GM20000 (cell line): ENCODE measurements at regions not wholly inside any gene's neighbourhood (a gene's known extent, or its start where the extent isn't known, plus 50 kb on each side); places are given as distances from the start of the nearest gene placed in this dataset.
"Not testable (repeated sequence)": the region's sequence is repeated elsewhere in the genome, so short reads cannot be mapped to it uniquely, and the experiment has no call there.

Source experiments
- DNase-seq: peaks from one replicate; pipeline ENCODE4 v3.0.0; 2012; ENCODE audit warnings: low spot score
- CTCF ChIP-seq: IDR thresholded peaks from 2 replicates; pipeline ENCODE4 v1.5.1; 2012; ENCODE audit warnings: mild to moderate bottlenecking, control low read depth; ENCODE audit errors: extremely low read depth, missing control alignments

GRCh38 chr15:100732211-100733055, 130.0 kb downstream of the ASB7 start:
- DNase-seq: no peak
- TF ChIP-seq CTCF: no peak

- DNase-seq: no peak
- no peak for TF ChIP-seq CTCF
These were observed 130.9 kb downstream of the ASB7 start for GRCh38 chr15:100733101-100733842.

- DNase-seq: not testable (repeated sequence)
These were observed 131.4 kb downstream of the ASB7 start for GRCh38 chr15:100733843-100734185.

DNA sequence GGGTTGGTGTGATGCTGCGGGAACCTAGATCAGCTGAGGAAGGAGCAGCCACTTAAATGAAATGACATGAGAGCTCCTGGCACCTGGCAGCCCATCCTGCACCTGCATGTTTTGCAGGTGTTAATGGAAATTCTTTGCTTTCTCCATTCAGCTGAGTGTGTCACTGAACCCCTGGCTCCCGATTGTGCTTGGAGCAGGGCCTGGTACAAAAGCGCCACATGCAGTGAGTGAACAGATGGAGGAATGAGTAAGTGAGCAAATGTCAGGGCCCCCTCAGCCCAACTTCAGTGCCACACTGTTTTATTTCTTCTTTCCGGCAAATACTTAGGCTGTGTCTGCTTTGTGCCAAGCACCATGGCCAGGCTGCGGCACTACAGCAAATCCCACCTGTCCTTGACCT, 132.2 kb downstream of the ASB7 start:
- DNase-seq: no peak
- no peak for TF ChIP-seq CTCF

DNA sequence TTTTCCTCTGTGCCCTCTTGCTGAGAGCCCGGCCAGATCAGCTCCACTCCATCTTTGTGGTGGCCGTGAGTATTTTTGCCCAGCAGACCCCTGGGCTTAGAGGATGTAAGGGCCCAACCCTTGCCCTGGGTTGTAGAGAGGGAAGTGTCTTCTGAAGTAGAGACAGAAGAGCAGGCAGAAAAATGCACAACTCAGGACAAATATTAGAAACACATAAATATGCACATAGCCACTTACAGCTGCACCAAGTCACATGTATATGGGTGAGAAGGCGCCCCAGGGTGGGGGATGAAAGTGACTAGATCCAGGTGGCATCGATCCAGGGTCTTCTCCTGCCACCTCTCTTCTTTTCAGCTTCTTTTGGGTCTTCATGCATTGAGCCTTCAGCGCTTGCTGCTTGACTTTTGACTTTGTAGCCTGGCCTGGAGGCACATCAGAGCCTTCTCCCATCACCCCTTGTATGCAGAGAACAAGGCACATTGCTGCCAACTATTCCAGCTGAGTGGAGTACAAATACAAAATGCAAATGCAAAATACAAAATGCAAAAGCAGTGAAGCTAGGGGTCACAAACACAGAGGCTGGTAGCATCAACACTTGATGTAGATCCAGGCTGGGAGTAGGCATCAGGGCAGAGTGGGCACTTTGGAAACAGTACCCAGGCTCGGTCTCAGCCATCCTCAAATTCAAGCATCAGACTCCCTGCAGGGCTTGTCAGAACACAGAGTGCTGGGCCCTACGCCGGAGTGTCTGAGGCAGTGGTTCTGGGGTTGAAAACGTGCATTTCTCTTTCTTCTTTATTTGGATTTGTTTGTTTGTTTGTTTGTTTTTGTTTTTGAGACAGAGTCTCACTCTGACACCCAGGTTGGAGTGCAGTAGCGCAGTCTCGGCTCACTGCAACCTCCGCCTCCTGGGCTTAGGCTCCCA, 133.0 kb downstream of the ASB7 start:
- no peak for DNase-seq
- TF ChIP-seq CTCF: no peak

DNA sequence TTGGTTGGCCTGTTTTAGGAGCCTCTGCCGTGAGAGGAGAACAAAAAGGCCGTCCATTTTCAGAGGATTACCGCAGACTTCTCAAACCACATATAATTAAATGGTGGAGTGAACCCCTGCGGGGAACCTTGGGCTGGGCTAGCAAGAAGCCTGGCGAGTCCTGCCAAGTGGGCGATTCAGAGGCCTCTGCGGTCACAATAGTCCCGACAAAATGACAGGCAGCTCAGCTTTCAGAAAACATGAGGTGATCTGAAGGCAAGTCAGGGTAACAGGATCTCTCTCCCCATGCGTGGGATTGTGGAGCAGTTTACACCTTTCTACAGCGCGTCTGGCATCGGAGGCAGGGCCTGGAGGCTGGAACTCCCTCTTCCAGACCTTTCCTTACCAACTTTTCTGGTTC, 134.8 kb downstream of the ASB7 start:
- DNase-seq: no peak
- no peak for TF ChIP-seq CTCF

DNA sequence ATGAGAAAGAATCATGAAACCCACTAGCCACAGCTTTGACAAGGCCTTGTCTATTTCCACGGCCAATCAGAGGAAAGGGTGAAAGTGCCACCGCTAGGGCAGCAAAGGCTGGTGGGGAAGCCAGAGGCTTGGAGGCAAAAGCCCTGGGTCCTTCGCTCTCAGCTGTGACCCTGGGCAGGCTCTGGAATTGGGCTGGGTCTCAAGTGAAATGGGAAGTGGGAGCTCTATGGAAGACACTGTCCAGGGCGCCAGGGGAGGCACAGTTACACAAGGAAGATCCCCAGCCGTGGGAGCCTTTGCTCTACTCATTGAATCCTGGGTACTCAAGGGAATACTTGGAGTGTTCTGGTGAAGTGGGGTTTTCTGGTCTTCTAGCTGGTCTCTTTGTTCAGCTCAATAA, 136.2 kb downstream of the ASB7 start:
- no peak for DNase-seq
- no peak for TF ChIP-seq CTCF
